NCI-H1092 treated with DMSO at 0.1 percent for 48 hours (cell line): ENCODE measurements at regions not wholly inside any gene's neighbourhood (a gene's known extent, or its start where the extent isn't known, plus 50 kb on each side); places are given as distances from the start of the nearest gene placed in this dataset.
"Not testable (repeated sequence)": the region's sequence is repeated elsewhere in the genome, so short reads cannot be mapped to it uniquely, and the experiment has no call there.

Experiments used
- DNase-seq: peaks from one replicate; lab custom pipeline; 2025; lab: John Stamatoyannopoulos, UW

DNA sequence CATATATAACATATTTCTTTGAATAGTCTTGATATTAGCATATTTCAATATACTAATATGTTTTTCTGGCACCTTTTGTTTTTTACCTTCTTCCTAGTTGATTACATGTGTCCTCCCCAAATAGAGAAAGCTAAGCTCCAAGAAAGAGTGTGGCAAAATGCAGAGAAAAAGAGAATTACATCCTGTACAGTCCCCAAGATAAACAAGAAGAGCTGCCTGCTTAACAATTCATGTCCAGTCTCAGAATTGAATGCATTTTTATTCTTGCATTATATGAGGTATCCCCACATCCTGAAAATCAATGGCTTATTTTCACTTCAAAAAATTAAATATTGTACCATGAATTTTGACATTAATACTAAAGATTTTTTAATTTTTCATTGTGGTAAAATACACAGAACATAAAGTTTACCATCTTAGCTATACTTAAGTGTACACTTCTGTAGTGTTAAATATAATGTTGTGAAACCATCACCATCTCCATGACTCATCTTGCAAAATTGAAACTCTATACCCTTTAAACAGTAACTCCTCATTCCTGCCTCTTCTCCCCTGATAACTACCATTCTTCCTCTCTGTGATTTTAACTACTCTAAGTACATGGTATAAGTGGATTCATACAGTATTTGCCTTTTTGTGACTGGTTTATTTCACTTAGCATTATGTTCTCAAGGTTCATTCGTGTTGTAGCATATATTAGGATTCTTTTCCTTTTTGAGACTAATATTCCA, 490.3 kb downstream of the COL12A1 start:
- no peak for DNase-seq

GRCh38 chr6:74713941-74714340, 491.9 kb downstream of the COL12A1 start:
- no peak for DNase-seq

GRCh38 chr6:74705451-74705850, 500.4 kb downstream of the COL12A1 start:
- DNase-seq: no peak

GRCh38 chr6:74704540-74704939, 501.3 kb downstream of the COL12A1 start:
- not testable (repeated sequence) for DNase-seq

- DNase-seq: no peak
Measured at GRCh38 chr6:74690365-74690764, 515.5 kb downstream of the COL12A1 start.

DNA sequence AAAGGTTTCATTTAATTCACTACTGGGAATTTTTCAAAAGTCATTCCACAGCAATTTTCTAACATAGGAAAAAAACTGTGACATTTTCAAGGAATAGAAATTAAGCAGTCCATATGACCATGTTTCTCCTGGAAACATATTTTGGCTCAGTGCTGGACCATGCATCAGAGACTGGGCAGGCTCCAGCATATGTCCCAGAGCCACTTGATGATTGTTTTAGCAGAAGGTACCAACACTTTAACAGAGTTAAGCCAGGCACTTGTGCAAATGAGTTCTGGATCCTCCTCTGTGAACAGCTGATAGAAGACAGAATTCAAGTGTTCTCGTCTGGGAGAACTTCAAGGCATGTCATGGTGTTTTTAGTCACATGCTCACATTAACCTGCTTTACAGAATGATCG, 516.3 kb downstream of the COL12A1 start:
- no peak for DNase-seq

DNA sequence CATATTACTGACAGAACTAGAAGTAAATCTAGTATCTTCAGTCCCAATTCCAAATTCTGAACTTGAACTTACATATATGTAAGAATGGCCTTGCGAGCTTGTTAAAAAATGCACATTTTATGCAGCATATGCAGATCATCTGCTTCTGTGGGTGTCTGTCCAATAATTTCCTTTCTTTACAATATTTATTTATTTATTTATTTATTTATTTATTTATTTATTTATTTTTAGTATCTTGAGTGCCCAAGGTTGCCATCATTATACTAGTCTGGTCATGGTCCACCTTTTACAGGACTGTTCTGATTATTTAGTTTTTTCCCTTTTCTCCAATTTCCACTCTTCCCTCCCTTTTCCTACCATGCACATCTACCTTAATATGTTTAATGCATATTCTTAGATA, 528.4 kb downstream of the COL12A1 start:
- no peak for DNase-seq

DNA sequence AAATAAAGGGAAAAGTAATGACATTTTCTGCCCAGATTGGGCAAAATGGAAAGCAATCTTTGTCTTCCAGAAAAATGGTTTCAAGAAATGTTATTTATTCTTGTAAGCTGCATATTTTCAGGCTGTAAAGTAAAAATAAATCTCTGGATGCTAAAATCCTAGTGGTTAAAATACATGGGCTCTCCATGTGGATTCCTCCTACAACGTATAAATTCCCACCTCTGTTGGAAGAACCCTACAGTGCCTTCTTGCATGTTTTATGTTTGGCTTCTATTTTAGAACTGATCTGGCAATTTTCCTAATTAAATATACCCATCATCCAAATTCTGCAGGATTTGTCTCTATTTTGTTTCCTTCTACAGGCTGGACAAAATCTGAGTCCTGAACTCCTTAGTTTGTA, 528.9 kb downstream of the COL12A1 start:
- peak; percentile 1 for DNase-seq

DNA sequence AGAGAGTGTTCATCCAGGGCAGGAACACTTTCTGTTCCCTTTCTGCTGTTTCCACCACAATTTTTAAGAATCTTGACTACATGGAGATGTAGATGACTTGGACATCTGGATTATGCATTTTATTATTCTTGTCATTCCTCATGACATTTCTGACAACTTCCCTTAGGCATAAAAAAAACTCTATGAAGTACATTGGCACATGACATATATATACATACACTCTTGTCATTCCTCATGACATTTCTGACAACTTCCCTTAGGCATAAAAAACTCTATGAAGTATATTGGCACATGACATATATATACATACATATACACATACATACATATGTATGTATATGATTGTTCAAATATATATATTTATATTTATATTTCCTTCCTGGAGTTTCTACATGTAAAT, 531.5 kb downstream of the COL12A1 start:
- no peak for DNase-seq

- DNase-seq: no peak
Measured at GRCh38 chr6:74671558-74672025, 534.3 kb downstream of the COL12A1 start.

DNA sequence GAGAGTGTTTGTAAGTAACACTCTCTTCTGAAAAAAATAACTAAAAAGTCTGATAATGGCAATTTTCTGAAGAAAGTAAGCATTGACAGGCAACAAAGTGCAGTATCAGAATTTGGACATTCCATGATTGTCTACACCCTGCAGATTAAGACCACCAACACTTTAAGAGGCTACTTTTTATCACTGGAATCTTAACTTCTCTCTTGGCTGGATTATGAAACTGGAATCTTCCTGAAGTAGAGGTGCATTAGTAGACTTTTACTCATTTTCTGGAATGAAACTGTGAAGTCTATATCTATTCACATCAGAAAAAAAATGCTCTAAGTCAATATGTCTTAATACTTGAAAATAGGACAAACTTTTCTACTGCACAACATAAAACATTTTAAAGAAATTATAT, 547.5 kb downstream of the COL12A1 start:
- DNase-seq: no peak

- DNase-seq: no peak
Measured at GRCh38 chr6:74657931-74658330, 547.9 kb downstream of the COL12A1 start.

- DNase-seq: no peak
Measured at GRCh38 chr6:74657011-74657410, 548.8 kb downstream of the COL12A1 start.

- no peak for DNase-seq
Measured at GRCh38 chr6:74656453-74656852, 549.4 kb downstream of the COL12A1 start.

- DNase-seq: no peak
Measured at GRCh38 chr6:74654296-74654695, 551.6 kb downstream of the COL12A1 start.

DNA sequence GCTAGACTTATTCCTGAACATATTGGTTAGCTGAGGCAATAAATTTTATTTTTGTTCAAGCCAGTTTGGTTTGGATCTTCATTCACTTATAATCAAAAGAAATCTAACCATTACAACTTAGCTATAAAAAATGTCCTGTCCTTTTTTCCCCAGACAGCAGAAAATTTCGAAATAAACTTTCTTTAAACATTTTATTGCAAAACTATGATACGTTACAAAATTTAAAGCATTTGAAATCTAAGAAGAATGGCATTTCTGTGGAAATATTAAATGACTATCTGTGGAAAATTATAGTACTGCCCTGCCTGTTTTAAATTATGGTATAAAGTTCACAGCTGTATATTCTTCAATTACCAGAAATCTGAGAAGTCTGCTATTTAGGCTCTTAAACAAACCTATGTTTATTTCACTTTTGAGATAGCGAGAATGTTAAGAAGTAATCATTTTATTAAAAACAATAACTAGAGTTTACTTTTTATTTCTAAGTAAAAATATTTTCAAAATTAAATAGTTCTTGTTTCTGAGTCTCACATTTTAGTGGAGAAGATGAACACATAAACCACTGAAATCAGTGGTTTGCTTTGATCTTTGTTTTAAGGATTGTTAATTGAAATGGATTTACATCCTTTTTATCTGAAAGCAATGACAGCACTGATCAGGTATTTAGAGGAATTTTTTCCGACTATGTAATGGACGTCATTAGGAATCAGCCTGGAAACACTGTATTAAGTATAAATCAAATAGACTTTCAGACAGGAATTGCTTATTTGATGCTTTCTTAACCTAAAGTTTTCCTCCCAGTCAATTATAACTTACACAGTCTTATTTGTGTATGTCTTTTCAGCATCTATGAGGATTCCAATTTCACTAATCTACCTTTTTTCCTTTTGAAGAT, 553.7 kb downstream of the COL12A1 start:
- DNase-seq: no peak

DNA sequence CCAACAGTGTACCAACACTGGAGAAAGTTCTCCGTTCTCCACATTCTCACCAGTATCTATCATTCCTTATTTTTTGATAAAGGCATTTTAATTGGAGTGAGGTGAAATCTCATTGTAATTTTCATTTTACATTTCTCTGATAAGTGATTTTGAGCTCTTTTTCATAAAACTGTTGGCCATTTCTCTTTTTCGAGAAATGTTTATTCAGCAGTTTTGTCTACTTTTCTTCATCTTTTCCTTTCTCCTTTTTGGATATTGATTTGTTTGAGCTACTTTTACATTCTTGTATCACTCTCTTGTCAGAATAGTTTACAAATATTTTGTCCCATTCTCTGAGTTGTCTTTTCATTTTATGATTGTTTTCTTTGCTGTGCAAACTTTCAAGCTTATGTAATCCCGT, 555.2 kb downstream of the COL12A1 start:
- DNase-seq: no peak

DNA sequence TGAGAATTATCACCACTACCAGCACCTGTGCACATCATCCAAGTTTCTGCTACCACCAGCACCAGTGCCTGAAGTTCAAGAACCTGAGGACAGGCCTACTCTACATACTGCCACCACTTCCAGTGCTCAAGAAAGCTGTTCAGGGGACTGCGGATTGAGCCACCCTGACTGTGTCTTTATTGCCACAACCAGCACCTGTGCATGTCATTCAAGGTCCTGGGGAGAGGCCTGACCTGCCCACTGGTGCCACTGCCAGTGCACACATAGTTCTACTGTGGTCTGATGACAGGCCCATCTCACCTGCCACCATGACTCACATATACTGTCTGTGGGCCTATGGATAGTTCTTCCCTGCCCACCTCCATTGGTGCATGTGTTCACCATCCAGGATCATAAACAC, 559.4 kb downstream of the COL12A1 start:
- no peak for DNase-seq

DNA sequence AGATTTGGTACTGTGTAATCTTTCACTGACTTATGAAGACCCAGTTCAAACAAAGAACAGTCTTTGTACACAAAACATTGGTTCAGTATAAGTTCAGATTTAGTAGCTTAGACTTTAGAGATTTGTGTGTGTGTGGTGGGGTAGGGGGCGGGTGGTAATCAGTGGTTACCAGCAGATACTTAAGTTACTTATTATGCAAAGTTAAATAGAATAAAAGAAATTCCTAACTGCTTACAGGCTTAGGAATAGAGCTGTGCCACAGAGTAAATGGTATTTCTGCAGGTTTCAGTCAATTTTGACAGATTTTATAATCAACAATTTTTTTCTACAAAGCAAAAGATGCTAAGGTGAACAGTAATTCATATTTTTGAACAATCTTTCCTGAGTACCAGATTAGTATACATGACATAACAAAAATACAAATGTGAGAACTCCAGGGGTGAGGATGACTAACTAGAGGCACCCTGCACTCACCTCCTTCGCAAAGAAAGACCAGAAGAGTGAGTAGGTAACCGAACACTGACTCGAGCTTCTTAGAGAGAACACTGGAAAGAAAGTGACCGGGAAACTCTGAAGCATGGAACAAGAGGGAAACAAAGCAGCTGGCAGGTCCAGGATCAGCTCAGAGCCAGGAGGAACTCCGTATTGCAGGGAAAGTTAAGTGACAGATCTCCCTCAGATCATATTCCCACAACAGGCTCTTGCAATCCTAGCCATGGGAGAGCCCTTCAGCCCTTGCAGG, 560.6 kb downstream of the COL12A1 start:
- DNase-seq: no peak

DNA sequence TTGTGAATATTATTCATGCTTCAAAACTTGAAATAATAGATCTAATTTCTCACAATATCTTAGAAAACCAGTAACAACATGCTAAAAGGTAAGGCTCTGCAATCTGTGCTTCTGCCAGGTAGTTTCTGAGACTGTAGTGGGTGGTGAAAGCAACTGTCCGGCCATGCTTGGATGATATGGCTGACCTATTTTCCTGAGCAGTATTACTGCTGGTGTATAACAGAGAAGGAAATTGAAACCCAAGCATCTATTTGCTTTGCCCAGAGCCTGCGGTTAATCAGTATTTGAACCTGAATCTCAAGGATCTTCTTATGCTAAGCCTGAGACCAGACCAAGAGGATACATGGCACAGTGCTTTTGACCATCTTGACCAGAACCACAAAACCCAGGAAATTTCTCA, 563.8 kb downstream of the COL12A1 start:
- no peak for DNase-seq

GRCh38 chr6:74638412-74638811, 567.4 kb downstream of the COL12A1 start:
- DNase-seq: no peak

DNA sequence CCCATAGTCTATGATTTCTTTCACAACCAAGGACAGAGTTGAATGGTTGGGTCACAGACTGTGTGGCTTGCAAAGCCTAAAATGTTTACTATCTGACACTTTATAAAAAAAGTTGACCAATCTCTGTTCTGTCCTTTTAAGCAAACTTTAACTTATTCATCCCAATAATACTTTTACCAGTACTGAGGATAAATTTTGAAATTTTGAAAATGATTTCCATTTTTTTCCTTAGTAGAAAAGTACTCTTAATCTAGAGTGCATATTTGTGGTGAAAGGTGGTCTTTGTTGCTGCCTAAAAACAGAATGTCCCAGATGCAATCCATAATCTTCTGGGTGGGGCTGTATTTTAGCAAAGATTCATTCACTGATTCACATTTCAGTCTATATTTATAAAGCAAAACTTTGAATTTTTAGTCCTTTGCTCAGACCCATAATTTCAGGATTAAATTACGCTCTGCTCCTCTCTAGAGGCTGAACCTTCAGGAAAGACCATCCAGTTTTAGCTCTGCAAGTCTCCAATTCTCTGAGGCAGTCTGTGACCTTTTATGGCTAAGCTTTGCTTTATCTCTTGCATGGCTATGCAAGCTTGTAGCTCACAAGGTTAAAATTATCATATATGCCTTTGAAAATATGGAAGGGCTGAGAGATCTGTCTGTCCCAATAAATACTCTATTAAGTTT, 573.5 kb downstream of the COL12A1 start:
- no peak for DNase-seq
